GM20431 (cell line): ENCODE measurements at regions not wholly inside any gene's neighbourhood (a gene's known extent, or its start where the extent isn't known, plus 50 kb on each side); places are given as distances from the start of the nearest gene placed in this dataset.

Experiments
- in situ Hi-C: fragments of 300-500 bp; cut with MseI, MboI; formaldehyde crosslinking; loops from one replicate; pipeline ENCODE4 v1.15.0; 2020; ENCODE audit warnings: low sequenced_read_pairs; ENCODE audit not compliant: unreplicated experiment

GRCh38 chr3:159196359-159196758 lies 394.5 kb downstream of the MFSD1 start:
- in situ Hi-C loops = no loop called here

- in situ Hi-C loops = no loop called here
Measured at GRCh38 chr3:159200176-159200575, 398.3 kb downstream of the MFSD1 start.

GRCh38 chr3:159208050-159208449 lies 406.2 kb downstream of the MFSD1 start:
- in situ Hi-C loops = no loop called here

GRCh38 chr3:159209459-159209858 lies 407.6 kb downstream of the MFSD1 start:
- in situ Hi-C loops = no loop called here

- in situ Hi-C loops = no loop called here
Measured at GRCh38 chr3:159210336-159210735, 408.5 kb downstream of the MFSD1 start.

- in situ Hi-C loops = no loop called here
Measured at GRCh38 chr3:159216311-159216710, 414.5 kb downstream of the MFSD1 start.

GRCh38 chr3:159219231-159219630 lies 417.4 kb downstream of the MFSD1 start:
- in situ Hi-C loops = no loop called here

GRCh38 chr3:159221335-159221734 lies 419.5 kb downstream of the MFSD1 start:
- in situ Hi-C loops = no loop called here

- in situ Hi-C loops = no loop called here
Measured at GRCh38 chr3:159229116-159229680, 427.3 kb downstream of the MFSD1 start.

- in situ Hi-C loops = no loop called here
Measured at GRCh38 chr3:159232966-159233365, 431.1 kb downstream of the MFSD1 start.

GRCh38 chr3:159233734-159234133 lies 431.9 kb downstream of the MFSD1 start:
- in situ Hi-C loops = no loop called here

GRCh38 chr3:159234306-159234705 lies 432.5 kb downstream of the MFSD1 start:
- in situ Hi-C loops = no loop called here

- in situ Hi-C loops = no loop called here
Measured at GRCh38 chr3:159236321-159236720, 434.5 kb downstream of the MFSD1 start.

GRCh38 chr3:159237226-159237625 lies 435.4 kb downstream of the MFSD1 start:
- in situ Hi-C loops = no loop called here

GRCh38 chr3:159238646-159239045 lies 436.8 kb downstream of the MFSD1 start:
- in situ Hi-C loops = no loop called here

GRCh38 chr3:159239059-159239458 lies 437.2 kb downstream of the MFSD1 start:
- in situ Hi-C loops = no loop called here

GRCh38 chr3:159244933-159245332 lies 443.1 kb downstream of the MFSD1 start:
- in situ Hi-C loops = no loop called here

GRCh38 chr3:159245871-159246270 lies 444.0 kb downstream of the MFSD1 start:
- in situ Hi-C loops = no loop called here

GRCh38 chr3:159246385-159246784 lies 444.5 kb downstream of the MFSD1 start:
- in situ Hi-C loops = no loop called here

GRCh38 chr3:159249472-159250174 lies 447.8 kb downstream of the MFSD1 start:
- in situ Hi-C loops = loop anchor here (10.0 kb wide), 1 partner anchor 405 kb away; no protein-coding TSS in a partner anchor

- in situ Hi-C loops = loop anchor here (10.0 kb wide), 1 partner anchor 406 kb away; no protein-coding TSS in a partner anchor
Measured at GRCh38 chr3:159250961-159251360, 449.1 kb downstream of the MFSD1 start.

- in situ Hi-C loops = loop anchor here (10.0 kb wide), 1 partner anchor 407 kb away; no protein-coding TSS in a partner anchor
Measured at GRCh38 chr3:159252274-159252673, 450.4 kb downstream of the MFSD1 start.
